ENCODE measurements at regions not wholly inside any gene's neighbourhood (a gene's known extent, or its start where the extent isn't known, plus 50 kb on each side); places are given as distances from the start of the nearest gene placed in this dataset.
A peak's percentile ranks its signal among the peaks of the same experiment; 100 is the strongest.

DNA sequence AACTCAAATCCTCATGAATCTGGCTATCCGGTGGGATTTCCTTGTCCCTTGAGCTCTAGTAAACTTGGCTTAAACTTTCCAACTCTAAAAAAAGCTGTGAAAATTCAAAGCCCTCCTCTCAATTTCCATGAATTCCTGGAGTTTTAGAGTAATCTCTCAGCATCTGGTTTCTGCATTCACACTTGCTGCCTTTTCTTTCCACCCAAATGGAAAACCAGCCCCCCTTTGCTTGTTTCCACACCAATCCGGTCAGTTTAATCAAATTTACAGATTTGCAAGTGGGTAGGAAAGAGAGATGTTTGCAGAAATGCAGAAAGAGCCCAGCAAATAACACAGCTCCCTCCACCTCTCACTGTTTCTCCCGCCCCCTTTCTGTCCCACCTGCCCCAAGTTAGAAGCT is 91.1 kb downstream of the ENC1 start:
- no peaks in the 10 kb centered on the region for H3K27me3 ChIP-seq (ENCODE audit: control insufficient read depth in 1 of 2, insufficient read depth in 2 of 2, low read length in 2 of 2)
- H3K27ac ChIP-seq (ENCODE audit: low read length), result no peak overlapping the region
- H3K9me3 ChIP-seq (ENCODE audit: control insufficient read depth in 2 of 2, low read length in 2 of 2), result no peaks in the 10 kb centered on the region
- H3K9ac ChIP-seq (ENCODE audit: low read length in 2 of 2), result no peak overlapping the region
- no peaks in the 10 kb centered on the region for H3K36me3 ChIP-seq (ENCODE audit: control insufficient read depth in 2 of 2, insufficient read depth in 2 of 2, low read length in 2 of 2)
- H3K4me1 ChIP-seq (ENCODE audit: control insufficient read depth, insufficient read depth, low read length), result no peaks in the 10 kb centered on the region
- no peak overlapping the region for H3K4me3 ChIP-seq (ENCODE audit: low read length in 2 of 2)

DNA sequence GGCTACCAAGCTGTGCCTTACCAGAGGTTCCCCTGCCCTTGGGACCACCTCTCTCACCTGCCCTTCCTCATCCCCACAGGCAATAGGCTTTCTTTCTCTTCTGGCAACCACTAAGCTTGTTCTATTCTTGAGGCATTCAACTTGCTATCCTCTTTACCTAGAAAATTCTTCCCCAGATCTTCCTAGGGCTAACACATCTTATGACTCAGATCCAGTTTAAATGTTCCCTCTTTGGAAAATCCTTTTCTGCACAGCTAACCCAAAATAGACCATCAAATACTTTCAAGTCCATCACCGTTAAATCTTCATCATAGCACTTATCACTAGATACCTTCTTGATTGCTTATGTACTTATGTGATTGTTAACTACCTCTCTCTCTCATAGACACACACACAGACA is 93.7 kb downstream of the ENC1 start:
- H3K36me3 ChIP-seq (ENCODE audit: control insufficient read depth in 2 of 2, insufficient read depth in 2 of 2, low read length in 2 of 2), result no peaks in the 10 kb centered on the region
- H3K9ac ChIP-seq (ENCODE audit: low read length in 2 of 2), result no peak overlapping the region
- no peaks in the 10 kb centered on the region for H3K9me3 ChIP-seq (ENCODE audit: control insufficient read depth in 2 of 2, low read length in 2 of 2)
- H3K4me1 ChIP-seq (ENCODE audit: control insufficient read depth, insufficient read depth, low read length), result peaks cover 7% of the 10 kb centered on the region
- H3K27ac ChIP-seq (ENCODE audit: low read length), result no peak overlapping the region
- H3K27me3 ChIP-seq (ENCODE audit: control insufficient read depth in 1 of 2, insufficient read depth in 2 of 2, low read length in 2 of 2), result no peaks in the 10 kb centered on the region
- no peak overlapping the region for H3K4me3 ChIP-seq (ENCODE audit: low read length in 2 of 2)

DNA sequence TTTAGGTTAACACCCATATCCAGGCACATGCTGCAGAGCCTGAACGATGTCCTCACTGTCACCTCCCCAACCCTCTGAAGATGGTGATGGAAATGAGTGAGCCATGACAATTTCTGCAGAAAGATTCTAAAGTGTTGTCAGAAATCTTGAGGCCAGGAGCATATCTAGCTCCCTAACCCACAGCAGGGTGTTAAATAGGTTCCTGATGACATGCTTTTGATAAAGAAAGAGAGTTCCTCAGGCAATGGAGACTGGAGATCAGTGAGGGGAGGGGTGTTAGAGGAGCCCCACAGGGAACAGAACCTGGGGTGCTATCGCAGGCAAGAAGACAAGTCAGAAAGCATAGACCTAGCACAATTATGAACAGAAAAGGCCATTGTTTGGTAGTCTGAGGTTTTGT is 95.7 kb downstream of the ENC1 start:
- no peaks in the 10 kb centered on the region for H3K9me3 ChIP-seq (ENCODE audit: control insufficient read depth in 2 of 2, low read length in 2 of 2)
- no peak overlapping the region for H3K4me3 ChIP-seq (ENCODE audit: low read length in 2 of 2)
- H3K27ac ChIP-seq (ENCODE audit: low read length), result no peak overlapping the region
- H3K27me3 ChIP-seq (ENCODE audit: control insufficient read depth in 1 of 2, insufficient read depth in 2 of 2, low read length in 2 of 2), result no peaks in the 10 kb centered on the region
- peaks cover 7% of the 10 kb centered on the region for H3K4me1 ChIP-seq (ENCODE audit: control insufficient read depth, insufficient read depth, low read length)
- H3K36me3 ChIP-seq (ENCODE audit: control insufficient read depth in 2 of 2, insufficient read depth in 2 of 2, low read length in 2 of 2), result no peaks in the 10 kb centered on the region
- no peak overlapping the region for H3K9ac ChIP-seq (ENCODE audit: low read length in 2 of 2)

DNA sequence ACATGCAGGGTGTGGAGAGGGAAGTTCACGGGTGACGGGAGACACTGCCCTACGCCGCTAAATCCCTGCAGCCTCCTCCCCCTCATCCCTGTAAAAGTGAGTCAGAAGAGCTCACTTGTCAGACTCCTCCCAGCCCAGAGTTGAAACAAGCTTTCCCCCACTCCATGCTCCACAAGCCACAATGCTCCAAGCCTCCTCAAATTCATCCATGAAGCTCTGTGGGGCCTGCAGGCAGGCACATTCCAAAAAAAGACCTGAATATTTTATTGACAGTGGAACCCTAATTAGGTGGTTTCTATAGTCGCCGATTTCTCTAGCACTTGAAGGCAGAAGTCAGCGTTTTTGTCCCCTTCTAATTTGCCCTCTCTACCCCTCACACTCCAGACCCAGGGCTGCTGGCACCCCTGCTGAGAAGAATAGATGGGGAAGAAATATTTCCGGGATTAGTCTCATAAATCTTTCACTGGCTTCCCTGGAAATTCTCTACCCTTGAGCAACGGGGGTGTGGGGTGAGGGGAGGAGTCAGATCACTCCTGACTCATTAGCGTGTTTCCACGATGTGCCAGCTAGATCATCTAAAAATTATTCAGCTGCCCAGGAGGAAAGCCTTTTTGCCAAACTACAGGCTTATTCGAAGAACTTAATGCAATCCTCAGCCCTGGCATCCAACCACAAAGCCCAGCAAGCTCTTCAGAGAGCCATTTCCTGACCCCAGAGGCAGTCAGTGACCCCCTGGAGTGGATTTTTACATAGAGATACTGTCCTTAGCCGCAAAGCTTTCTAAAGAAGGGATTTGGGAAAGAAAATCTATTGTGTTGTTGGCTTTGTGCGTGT is 97.1 kb downstream of the ENC1 start:
- Histone ChIP-seq H3K9ac (ENCODE audit: low read length in 2 of 2) (peak overlapping the region; percentile 5 to 21), H3K27ac (ENCODE audit: low read length) (no peak overlapping the region)

GRCh38 chr5:74542482-74542881 is 98.0 kb downstream of the ENC1 start:
- Histone ChIP-seq H3K4me3 (ENCODE audit: low read length in 2 of 2) (no peak overlapping the region), H3K27ac (ENCODE audit: low read length) (no peak overlapping the region)

More for the DNA sequence above, 97.1 kb downstream of the ENC1 start:
- Histone ChIP-seq H3K27me3 (ENCODE audit: control insufficient read depth in 1 of 2, insufficient read depth in 2 of 2, low read length in 2 of 2) (no peaks in the 10 kb centered on the region), H3K4me1 (ENCODE audit: control insufficient read depth, insufficient read depth, low read length) (peaks cover 7% of the 10 kb centered on the region), H3K4me3 (ENCODE audit: low read length in 2 of 2) (peak overlapping the region in 1 of 2 donors; percentile 19), H3K36me3 (ENCODE audit: control insufficient read depth in 2 of 2, insufficient read depth in 2 of 2, low read length in 2 of 2) (no peaks in the 10 kb centered on the region), H3K9me3 (ENCODE audit: control insufficient read depth in 2 of 2, low read length in 2 of 2) (no peaks in the 10 kb centered on the region)

DNA sequence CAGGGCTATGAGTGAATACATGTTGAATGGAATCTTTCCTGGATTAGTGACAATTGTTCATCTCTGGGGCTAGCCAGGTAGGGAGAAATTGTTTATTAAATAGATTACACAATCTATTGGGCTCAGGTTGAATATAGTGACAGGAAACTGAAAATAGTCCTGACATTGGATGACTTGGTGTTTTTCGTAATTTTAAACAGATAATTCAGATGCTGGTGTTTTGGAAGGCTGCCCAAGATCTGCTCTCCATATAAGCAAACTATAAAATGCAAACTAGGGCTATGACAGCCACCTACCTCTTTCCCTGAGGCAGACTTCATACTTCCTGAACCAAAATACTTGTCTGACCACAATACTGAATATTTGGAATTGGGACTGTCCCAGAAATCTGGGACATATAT is 99.1 kb downstream of the ENC1 start:
- no peaks in the 10 kb centered on the region for H3K9me3 ChIP-seq (ENCODE audit: control insufficient read depth in 2 of 2, low read length in 2 of 2)
- H3K27me3 ChIP-seq (ENCODE audit: control insufficient read depth in 1 of 2, insufficient read depth in 2 of 2, low read length in 2 of 2), result no peaks in the 10 kb centered on the region
- no peak overlapping the region for H3K4me3 ChIP-seq (ENCODE audit: low read length in 2 of 2)
- no peaks in the 10 kb centered on the region for H3K36me3 ChIP-seq (ENCODE audit: control insufficient read depth in 2 of 2, insufficient read depth in 2 of 2, low read length in 2 of 2)
- peaks cover 7% of the 10 kb centered on the region for H3K4me1 ChIP-seq (ENCODE audit: control insufficient read depth, insufficient read depth, low read length)
- H3K27ac ChIP-seq (ENCODE audit: low read length), result no peak overlapping the region
- H3K9ac ChIP-seq (ENCODE audit: low read length in 2 of 2), result no peak overlapping the region

More at GRCh38 chr5:74542482-74542881, 98.0 kb downstream of the ENC1 start:
- Histone ChIP-seq H3K9ac (ENCODE audit: low read length in 2 of 2) (no peak overlapping the region), H3K9me3 (ENCODE audit: control insufficient read depth in 2 of 2, low read length in 2 of 2) (no peaks in the 10 kb centered on the region), H3K4me1 (ENCODE audit: control insufficient read depth, insufficient read depth, low read length) (peaks cover 7% of the 10 kb centered on the region), H3K36me3 (ENCODE audit: control insufficient read depth in 2 of 2, insufficient read depth in 2 of 2, low read length in 2 of 2) (no peaks in the 10 kb centered on the region), H3K27me3 (ENCODE audit: control insufficient read depth in 1 of 2, insufficient read depth in 2 of 2, low read length in 2 of 2) (no peaks in the 10 kb centered on the region)

DNA sequence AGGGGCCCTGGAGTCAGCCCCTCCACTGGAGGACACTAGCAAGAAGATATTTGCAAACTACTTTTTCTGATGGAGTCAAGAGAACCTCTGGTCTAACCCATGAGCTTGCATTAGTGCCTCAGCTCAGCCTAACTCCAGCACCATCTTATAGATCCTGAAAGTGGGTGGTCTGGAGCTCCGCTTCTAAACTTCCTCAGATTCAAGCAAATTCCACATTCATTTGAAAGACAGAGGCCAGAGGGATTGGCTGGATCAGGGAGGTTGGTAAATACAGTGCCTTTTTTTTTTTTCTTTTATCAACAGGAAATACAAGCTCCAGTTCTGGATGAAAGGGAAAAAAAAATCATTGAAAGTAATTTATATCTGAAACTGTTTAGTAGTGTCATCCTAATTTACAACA is 99.9 kb downstream of the ENC1 start:
- no peak overlapping the region for H3K27ac ChIP-seq (ENCODE audit: low read length)
- no peaks in the 10 kb centered on the region for H3K9me3 ChIP-seq (ENCODE audit: control insufficient read depth in 2 of 2, low read length in 2 of 2)
- H3K27me3 ChIP-seq (ENCODE audit: control insufficient read depth in 1 of 2, insufficient read depth in 2 of 2, low read length in 2 of 2), result no peaks in the 10 kb centered on the region
- no peak overlapping the region for H3K9ac ChIP-seq (ENCODE audit: low read length in 2 of 2)
- H3K36me3 ChIP-seq (ENCODE audit: control insufficient read depth in 2 of 2, insufficient read depth in 2 of 2, low read length in 2 of 2), result no peaks in the 10 kb centered on the region
- no peak overlapping the region for H3K4me3 ChIP-seq (ENCODE audit: low read length in 2 of 2)
- peaks cover 7% of the 10 kb centered on the region for H3K4me1 ChIP-seq (ENCODE audit: control insufficient read depth, insufficient read depth, low read length)

GRCh38 chr5:74539986-74540385 is 100.5 kb downstream of the ENC1 start:
- no peaks in the 10 kb centered on the region for H3K36me3 ChIP-seq (ENCODE audit: control insufficient read depth in 2 of 2, insufficient read depth in 2 of 2, low read length in 2 of 2)
- peaks cover 7% of the 10 kb centered on the region for H3K4me1 ChIP-seq (ENCODE audit: control insufficient read depth, insufficient read depth, low read length)
- H3K9ac ChIP-seq (ENCODE audit: low read length in 2 of 2), result no peak overlapping the region
- no peak overlapping the region for H3K27ac ChIP-seq (ENCODE audit: low read length)
- no peak overlapping the region for H3K4me3 ChIP-seq (ENCODE audit: low read length in 2 of 2)
- H3K9me3 ChIP-seq (ENCODE audit: control insufficient read depth in 2 of 2, low read length in 2 of 2), result no peaks in the 10 kb centered on the region
- H3K27me3 ChIP-seq (ENCODE audit: control insufficient read depth in 1 of 2, insufficient read depth in 2 of 2, low read length in 2 of 2), result no peaks in the 10 kb centered on the region

GRCh38 chr5:74538206-74538661 is 102.3 kb downstream of the ENC1 start:
- H3K9me3 ChIP-seq (ENCODE audit: control insufficient read depth in 2 of 2, low read length in 2 of 2), result peaks cover 0 to 3% of the 10 kb centered on the region in 2 donors
- H3K4me3 ChIP-seq (ENCODE audit: low read length in 2 of 2), result no peak overlapping the region
- H3K27me3 ChIP-seq (ENCODE audit: control insufficient read depth in 1 of 2, insufficient read depth in 2 of 2, low read length in 2 of 2), result no peaks in the 10 kb centered on the region
- peaks cover 2% of the 10 kb centered on the region for H3K4me1 ChIP-seq (ENCODE audit: control insufficient read depth, insufficient read depth, low read length)
- no peak overlapping the region for H3K27ac ChIP-seq (ENCODE audit: low read length)
- no peaks in the 10 kb centered on the region for H3K36me3 ChIP-seq (ENCODE audit: control insufficient read depth in 2 of 2, insufficient read depth in 2 of 2, low read length in 2 of 2)
- H3K9ac ChIP-seq (ENCODE audit: low read length in 2 of 2), result no peak overlapping the region

DNA sequence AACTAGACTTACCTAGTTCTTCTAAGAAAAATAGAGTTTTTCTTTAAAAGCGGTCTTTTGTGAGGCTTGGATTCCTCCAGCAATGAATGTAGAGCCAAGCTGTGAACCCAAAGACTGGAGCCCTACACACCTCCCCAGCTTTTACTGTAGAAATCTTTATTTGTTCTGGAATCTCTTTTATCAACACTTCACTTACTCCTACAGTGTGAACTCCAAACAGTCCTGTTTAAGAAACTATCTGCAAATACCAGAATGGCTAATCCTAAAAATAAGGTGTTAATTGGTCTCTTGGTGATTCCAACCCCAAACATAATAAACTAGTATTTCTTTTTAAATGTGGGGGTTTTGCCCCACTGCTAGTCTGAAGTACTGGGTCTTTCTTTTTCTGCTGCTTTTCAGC is 103.9 kb downstream of the ENC1 start:
- no peak overlapping the region for H3K9ac ChIP-seq (ENCODE audit: low read length in 2 of 2)
- H3K27ac ChIP-seq (ENCODE audit: low read length), result no peak overlapping the region
- no peaks in the 10 kb centered on the region for H3K36me3 ChIP-seq (ENCODE audit: control insufficient read depth in 2 of 2, insufficient read depth in 2 of 2, low read length in 2 of 2)

GRCh38 chr5:74535926-74536325 is 104.6 kb downstream of the ENC1 start:
- Histone ChIP-seq H3K27me3 (ENCODE audit: control insufficient read depth in 1 of 2, insufficient read depth in 2 of 2, low read length in 2 of 2) (no peaks in the 10 kb centered on the region), H3K4me3 (ENCODE audit: low read length in 2 of 2) (no peak overlapping the region), H3K36me3 (ENCODE audit: control insufficient read depth in 2 of 2, insufficient read depth in 2 of 2, low read length in 2 of 2) (no peaks in the 10 kb centered on the region), H3K9ac (ENCODE audit: low read length in 2 of 2) (no peak overlapping the region), H3K27ac (ENCODE audit: low read length) (no peak overlapping the region), H3K4me1 (ENCODE audit: control insufficient read depth, insufficient read depth, low read length) (no peaks in the 10 kb centered on the region), H3K9me3 (ENCODE audit: control insufficient read depth in 2 of 2, low read length in 2 of 2) (peaks cover 0 to 3% of the 10 kb centered on the region in 2 donors)

More for the DNA sequence above, 103.9 kb downstream of the ENC1 start:
- H3K4me1 ChIP-seq (ENCODE audit: control insufficient read depth, insufficient read depth, low read length), result no peaks in the 10 kb centered on the region
- no peaks in the 10 kb centered on the region for H3K27me3 ChIP-seq (ENCODE audit: control insufficient read depth in 1 of 2, insufficient read depth in 2 of 2, low read length in 2 of 2)
- H3K9me3 ChIP-seq (ENCODE audit: control insufficient read depth in 2 of 2, low read length in 2 of 2), result peaks cover 0 to 3% of the 10 kb centered on the region in 2 donors
- H3K4me3 ChIP-seq (ENCODE audit: low read length in 2 of 2), result no peak overlapping the region
